K562 (cell line): ENCODE measurements at regions not wholly inside any gene's neighbourhood (a gene's known extent, or its start where the extent isn't known, plus 50 kb on each side); places are given as distances from the start of the nearest gene placed in this dataset.
"Not testable (repeated sequence)": the region's sequence is repeated elsewhere in the genome, so short reads cannot be mapped to it uniquely, and the experiment has no call there.

Source experiments
- CBX3 ChIP-seq, 2 experiments: IDR thresholded peaks; 1 replicate in 1 of 2; 2 replicates in 1 of 2; pipeline ENCODE4 v1.6.1; 2012; ENCODE audit warnings: inconsistent platforms in 2 of 2, low read length in 2 of 2, borderline replicate concordance in 1 of 2, control low read depth in 1 of 2
- EP300 ChIP-seq: IDR thresholded peaks from 2 replicates; pipeline ENCODE4 v1.6.1; 2012; ENCODE audit warnings: low read length, improper control_type of control experiment
- GATAD2B ChIP-seq: fragments of 450-650 bp; IDR thresholded peaks from 2 replicates; pipeline ENCODE4 v1.6.1; 2017; ENCODE audit warnings: mild to moderate bottlenecking, borderline replicate concordance
- HCFC1 ChIP-seq: IDR thresholded peaks from 2 replicates; pipeline ENCODE4 v1.6.1; 2012; ENCODE audit warnings: low read depth, low read length, improper control_type of control experiment
- KDM1A ChIP-seq, 2 experiments: fragments of 450-650 bp; IDR thresholded peaks; 2 replicates each; pipeline ENCODE4 v1.6.1; 2016; ENCODE audit warnings: mild to moderate bottlenecking in 2 of 2
- ZFP30 ChIP-seq: fragments of 250-450 bp; sonication (Bioruptor Pico); IDR thresholded peaks from 2 replicates; pipeline ENCODE4 v1.8.0; 2022; ENCODE audit warnings: moderate library complexity, mild to moderate bottlenecking, inconsistent platforms, borderline replicate concordance
- ZNF24 ChIP-seq: fragments of 450-650 bp; IDR thresholded peaks from 2 replicates; pipeline ENCODE4 v1.6.1; 2016
- ZNF785 ChIP-seq: fragments of 250-450 bp; sonication (Bioruptor Pico); IDR thresholded peaks from 2 replicates; pipeline ENCODE4 v1.4.0; 2020; ENCODE audit warnings: mild to moderate bottlenecking

DNA sequence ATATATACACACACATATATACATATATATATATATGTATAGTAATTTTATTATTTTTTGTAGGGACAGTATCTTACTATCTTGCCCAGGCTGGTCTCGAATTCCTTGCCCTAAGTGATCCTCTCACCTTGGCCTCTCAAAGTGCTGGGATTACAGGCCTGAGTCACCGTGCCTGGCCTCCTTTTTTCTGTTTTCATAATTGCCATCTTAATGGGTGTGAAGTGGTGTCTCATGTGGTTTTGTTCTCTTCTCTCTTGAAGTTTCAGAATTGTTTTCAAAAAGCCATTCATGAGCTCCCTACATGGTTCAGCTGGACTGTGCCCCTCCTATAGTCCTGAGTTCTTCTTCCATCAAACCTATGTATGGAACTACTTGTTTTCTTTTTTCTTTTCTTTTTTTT is 88.9 kb upstream of the CRYM start:
- TF ChIP-seq GATAD2B; EP300; CBX3 (IDR thresholded peaks at IDR 0.05; ENCODE audit: borderline replicate concordance in 1 of 2, low read length in 2 of 2); ZNF24; HCFC1; ZFP30 (CRISPR knock-in tag); KDM1A (IDR thresholded peaks at IDR 0.05); ZNF785 (CRISPR knock-in tag): not testable (repeated sequence)
